H9 (cell line): ENCODE measurements at regions not wholly inside any gene's neighbourhood (a gene's known extent, or its start where the extent isn't known, plus 50 kb on each side); places are given as distances from the start of the nearest gene placed in this dataset.

Source experiments
- DNase-seq: peaks from one replicate; pipeline ENCODE4 v3.0.0-alpha.2; 2017
- H2AFZ ChIP-seq: one replicate; pipeline ENCODE4 v1.6.1; 2013; ENCODE audit warnings: mild to moderate bottlenecking, low read length, control low read depth, moderate library complexity
- H2AK5ac ChIP-seq: 2 replicates; pipeline ENCODE4 v1.6.1; 2013; ENCODE audit warnings: low read length, control low read depth, mixed read lengths; ENCODE audit not compliant: insufficient read length
- H2BK120ac ChIP-seq: one replicate; pipeline ENCODE4 v1.6.1; 2013; ENCODE audit warnings: low read depth, mild to moderate bottlenecking, low read length, control low read depth, inconsistent platforms; ENCODE audit not compliant: poor library complexity, severe bottlenecking
- H2BK12ac ChIP-seq: 2 replicates; pipeline ENCODE4 v1.6.1; 2013; ENCODE audit warnings: low read length, control low read depth, mixed read lengths, low read depth; ENCODE audit not compliant: insufficient read length
- H2BK15ac ChIP-seq: 2 replicates; pipeline ENCODE4 v1.6.1; 2013; ENCODE audit warnings: low read depth, low read length, control low read depth
- H2BK20ac ChIP-seq: one replicate; pipeline ENCODE4 v1.6.1; 2013; ENCODE audit warnings: low read depth, mild to moderate bottlenecking, low read length, control low read depth, inconsistent platforms; ENCODE audit not compliant: poor library complexity, severe bottlenecking
- H2BK5ac ChIP-seq: 2 replicates; pipeline ENCODE4 v1.6.1; 2013; ENCODE audit warnings: low read length, control low read depth, mixed read lengths; ENCODE audit not compliant: insufficient read length
- H3K14ac ChIP-seq: 2 replicates; pipeline ENCODE4 v1.6.1; 2013; ENCODE audit warnings: low read length, control low read depth; ENCODE audit not compliant: insufficient read depth
- H3K18ac ChIP-seq: 2 replicates; pipeline ENCODE4 v1.6.1; 2013; ENCODE audit warnings: low read depth, mild to moderate bottlenecking, mixed read lengths, low read length, control low read depth; ENCODE audit not compliant: insufficient read length
- H3K23ac ChIP-seq: 2 replicates; pipeline ENCODE4 v1.6.1; 2013; ENCODE audit warnings: low read length, control low read depth, mixed read lengths, low read depth; ENCODE audit not compliant: insufficient read length
- H3K23me2 ChIP-seq: 2 replicates; pipeline ENCODE4 v1.6.1; 2013; ENCODE audit warnings: low read depth, mild to moderate bottlenecking, mixed read lengths, low read length, control low read depth; ENCODE audit not compliant: insufficient read length, poor library complexity, severe bottlenecking
- H3K27ac ChIP-seq: 2 replicates; pipeline ENCODE4 v1.5.1; 2013; ENCODE audit warnings: low read length, control low read depth, mixed read lengths, low read depth; ENCODE audit not compliant: insufficient read length
- H3K27me3 ChIP-seq: 2 replicates; pipeline ENCODE4 v1.6.1; 2013; ENCODE audit warnings: low read length, control low read depth, inconsistent platforms; ENCODE audit not compliant: insufficient read depth
- H3K4ac ChIP-seq: 2 replicates; pipeline ENCODE4 v1.6.1; 2013; ENCODE audit warnings: low read depth, mild to moderate bottlenecking, control low read depth, inconsistent platforms, low read length, moderate library complexity
- H3K4me1 ChIP-seq: 2 replicates; pipeline ENCODE4 v1.6.1; 2013; ENCODE audit warnings: low read length, control low read depth, inconsistent platforms; ENCODE audit not compliant: insufficient read depth
- H3K4me2 ChIP-seq: 2 replicates; pipeline ENCODE4 v1.6.1; 2013; ENCODE audit warnings: low read length, control low read depth, mixed read lengths; ENCODE audit not compliant: insufficient read length, insufficient read depth
- H3K56ac ChIP-seq: 2 replicates; pipeline ENCODE4 v1.6.1; 2013; ENCODE audit warnings: low read depth, mild to moderate bottlenecking, mixed read lengths, low read length, control low read depth; ENCODE audit not compliant: insufficient read length
- H3K79me1 ChIP-seq: 2 replicates; pipeline ENCODE4 v1.6.1; 2013; ENCODE audit warnings: low read depth, mild to moderate bottlenecking, moderate library complexity, low read length, control low read depth, inconsistent platforms; ENCODE audit not compliant: insufficient read depth, poor library complexity, severe bottlenecking
- H3K79me2 ChIP-seq: 2 replicates; pipeline ENCODE4 v1.6.1; 2013; ENCODE audit warnings: low read length, control low read depth, inconsistent platforms; ENCODE audit not compliant: insufficient read depth
- H3K9ac ChIP-seq: 2 replicates; pipeline ENCODE4 v1.6.1; 2013; ENCODE audit warnings: low read length, control low read depth, mixed read lengths; ENCODE audit not compliant: insufficient read length; ENCODE audit errors: extremely low read depth
- H3K9me3 ChIP-seq: one replicate; pipeline ENCODE4 v1.6.1; 2013; ENCODE audit warnings: low read depth, low read length, inconsistent platforms; ENCODE audit not compliant: control insufficient read depth
- H3T11ph ChIP-seq: one replicate; pipeline ENCODE4 v1.6.1; 2013; ENCODE audit warnings: mild to moderate bottlenecking, low read length, control low read depth, inconsistent platforms
- H4K20me1 ChIP-seq: one replicate; pipeline ENCODE4 v1.6.1; 2013; ENCODE audit not compliant: control insufficient read depth, insufficient read length, insufficient read depth
- H4K5ac ChIP-seq: 2 replicates; pipeline ENCODE4 v1.6.1; 2013; ENCODE audit warnings: low read depth, mild to moderate bottlenecking, mixed read lengths, low read length, control low read depth; ENCODE audit not compliant: insufficient read length
- H4K8ac ChIP-seq: replicated peaks from 2 replicates; pipeline ENCODE4 v1.6.1; 2013; ENCODE audit warnings: low read length, control low read depth, mixed read lengths, low read depth; ENCODE audit not compliant: insufficient read length
- H4K91ac ChIP-seq: 2 replicates; pipeline ENCODE4 v1.6.1; 2013; ENCODE audit warnings: low read depth, mild to moderate bottlenecking, moderate library complexity, mixed read lengths, low read length, control low read depth; ENCODE audit not compliant: insufficient read length
- H3K27ac Mint-ChIP-seq, 3 experiments: 2 replicates in 2 of 3; 3 replicates in 1 of 3; pipeline ENCODE4 v1.8.0; 2020 to 2021; ENCODE audit warnings: mixed read lengths in 3 of 3, mild to moderate bottlenecking in 1 of 3, moderate library complexity in 1 of 3
- H3K27me3 Mint-ChIP-seq: 2 replicates; pipeline ENCODE4 v1.8.0; 2021; ENCODE audit warnings: low read depth, mild to moderate bottlenecking, moderate library complexity, mixed read lengths
- H3K36me3 Mint-ChIP-seq, 3 experiments: 2 replicates in 2 of 3; 3 replicates in 1 of 3; pipeline ENCODE4 v1.8.0; 2020 to 2021; ENCODE audit warnings: low read depth in 3 of 3, mixed read lengths in 3 of 3; ENCODE audit not compliant: insufficient read depth in 1 of 3
- H3K4me1 Mint-ChIP-seq, 2 experiments: 2 replicates each; pipeline ENCODE4 v1.8.0; 2020; ENCODE audit warnings: mixed read lengths in 2 of 2
- H3K4me3 Mint-ChIP-seq, 2 experiments: 2 replicates in 1 of 2; 3 replicates in 1 of 2; pipeline ENCODE4 v1.8.0; 2020 to 2021; ENCODE audit warnings: mild to moderate bottlenecking in 2 of 2, mixed read lengths in 2 of 2, moderate library complexity in 1 of 2
- H3K9me3 Mint-ChIP-seq, 2 experiments: 2 replicates in 1 of 2; 3 replicates in 1 of 2; pipeline ENCODE4 v1.8.0; 2020; ENCODE audit warnings: mild to moderate bottlenecking in 2 of 2, mixed read lengths in 2 of 2, moderate library complexity in 1 of 2
- CTCF ChIP-seq: fragments of 200-600 bp; sonication (generic); conservative IDR thresholded peaks from 3 replicates; pipeline ENCODE4 v1.8.0; 2021; ENCODE audit warnings: antibody characterized with exemption, mild to moderate bottlenecking
- WGBS: extraction: QIAGEN DNeasy Blood & Tissue Kit; methylation state at CpG from one replicate; pipeline ENCODE4 v1.1.7; 2013; ENCODE audit warnings: missing lambda C conversion rate, low lambda C conversion rate, mixed read lengths; ENCODE audit not compliant: insufficient read length; ENCODE audit errors: extremely low coverage; 5-methylcytosine and 5-hydroxymethylcytosine counted together

- Histone ChIP-seq H3K9me3 (no peaks in the 10 kb centered on the region), H3K56ac (no peak overlapping the region), H2BK5ac (no peak overlapping the region), H2BK120ac (no peak overlapping the region), H2BK15ac (no peak overlapping the region), H3K79me2 (no peaks in the 10 kb centered on the region), H3K27ac (no peak overlapping the region), H3K4me1 (no peaks in the 10 kb centered on the region), H3K4ac (no peak overlapping the region), H3K14ac (no peak overlapping the region), H3T11ph (no peak overlapping the region), H3K18ac (no peak overlapping the region), H2AK5ac (no peak overlapping the region), H2BK20ac (no peak overlapping the region), H4K91ac (no peak overlapping the region), H3K27me3 (no peaks in the 10 kb centered on the region), H4K5ac (no peak overlapping the region), H3K23ac (no peak overlapping the region), H2BK12ac (no peak overlapping the region), H3K79me1 (no peaks in the 10 kb centered on the region), H3K23me2 (no peaks in the 10 kb centered on the region), H4K8ac (no peak overlapping the region), H3K9ac (no peak overlapping the region), H4K20me1 (no peaks in the 10 kb centered on the region), H2AFZ (no peak overlapping the region), H3K4me2 (no peak overlapping the region)
- no peaks in the 10 kb centered on the region for H3K36me3 Mint-ChIP-seq
- no peaks in the 10 kb centered on the region for H3K27me3 Mint-ChIP-seq
- H3K4me3 Mint-ChIP-seq = no peak overlapping the region
- DNase-seq = no peak
- H3K9me3 Mint-ChIP-seq = peaks cover 0 to under 1% of the 10 kb centered on the region in 2 experiments; a peak in 1 of 5 replicates
- peaks cover 0 to 2% of the 10 kb centered on the region in 2 experiments; a peak in 2 of 4 replicates for H3K4me1 Mint-ChIP-seq
- no CpG with 5 or more reads among the region's 4 CpGs for WGBS
- peak overlapping the region in 1 of 3 experiments; percentile 20; a peak in 2 of 7 replicates for H3K27ac Mint-ChIP-seq
- no peak for TF ChIP-seq CTCF
Measured at GRCh38 chr5:33182986-33183385, 257.8 kb upstream of the TARS1 start.
